HFF-Myc (cell line): ENCODE measurements at regions not wholly inside any gene's neighbourhood (a gene's known extent, or its start where the extent isn't known, plus 50 kb on each side); places are given as distances from the start of the nearest gene placed in this dataset.

Experiments used
- DNase-seq: peaks from one replicate; pipeline ENCODE4 v3.0.0-alpha.2; 2011; ENCODE audit warnings: low read depth; ENCODE audit errors: extremely low read depth
- H3K4me3 ChIP-seq: replicated peaks from 2 replicates; pipeline ENCODE4 v1.5.1; 2011; ENCODE audit warnings: low read depth, mild to moderate bottlenecking, control low read depth, low read length
- CTCF ChIP-seq: IDR thresholded peaks from 2 replicates; pipeline ENCODE4 v1.5.1; 2012; ENCODE audit warnings: mild to moderate bottlenecking, low read depth, low read length, control low read depth; ENCODE audit errors: missing control alignments

DNA sequence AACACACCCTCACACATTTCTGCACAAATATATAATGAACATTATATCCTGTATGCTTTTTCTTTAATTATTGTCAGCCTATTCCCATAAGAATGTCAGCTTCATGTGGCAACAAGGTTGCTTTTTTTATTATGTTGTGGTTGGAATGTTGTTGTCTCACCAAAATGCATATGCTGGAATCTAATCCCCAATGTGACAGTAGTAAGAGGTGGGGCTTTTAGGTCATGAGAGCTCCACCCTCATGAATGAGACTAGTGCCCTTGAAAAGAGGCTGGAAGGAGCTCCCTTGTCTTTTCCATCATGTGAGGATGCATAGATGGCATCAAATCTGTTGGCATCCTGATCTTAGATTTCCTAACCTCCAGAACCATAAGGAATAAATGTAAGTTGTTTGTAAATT lies 131.3 kb upstream of the IRX6 start:
- no peak for TF ChIP-seq CTCF
- no peak overlapping the region for H3K4me3 ChIP-seq
- DNase-seq = no peak

DNA sequence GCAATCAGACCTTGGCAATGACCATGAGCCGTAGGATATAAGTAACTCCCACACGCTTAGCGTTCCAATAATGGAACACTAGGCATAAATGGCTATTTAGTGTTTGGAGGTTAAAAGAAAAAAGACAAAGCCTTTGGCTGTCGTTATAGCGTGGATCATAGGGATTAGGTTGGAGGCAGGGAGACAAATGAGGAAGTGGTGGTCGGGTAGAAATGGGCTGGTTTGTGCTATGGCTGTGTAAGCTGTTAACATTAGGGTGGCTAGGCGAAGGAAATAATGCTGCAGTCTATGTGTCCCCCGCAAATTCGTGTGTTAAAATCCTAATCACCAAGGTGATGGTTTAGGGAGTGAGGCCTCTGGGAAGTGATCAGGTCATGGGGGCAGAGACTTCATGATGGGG lies 120.4 kb upstream of the IRX6 start:
- DNase-seq = no peak
- TF ChIP-seq CTCF = no peak
- no peak overlapping the region for H3K4me3 ChIP-seq

GRCh38 chr16:55204069-55204468 lies 119.9 kb upstream of the IRX6 start:
- no peak for DNase-seq
- no peak overlapping the region for H3K4me3 ChIP-seq
- no peak for TF ChIP-seq CTCF

GRCh38 chr16:55204923-55205322 lies 119.1 kb upstream of the IRX6 start:
- no peak overlapping the region for H3K4me3 ChIP-seq
- no peak for TF ChIP-seq CTCF
- DNase-seq = no peak

DNA sequence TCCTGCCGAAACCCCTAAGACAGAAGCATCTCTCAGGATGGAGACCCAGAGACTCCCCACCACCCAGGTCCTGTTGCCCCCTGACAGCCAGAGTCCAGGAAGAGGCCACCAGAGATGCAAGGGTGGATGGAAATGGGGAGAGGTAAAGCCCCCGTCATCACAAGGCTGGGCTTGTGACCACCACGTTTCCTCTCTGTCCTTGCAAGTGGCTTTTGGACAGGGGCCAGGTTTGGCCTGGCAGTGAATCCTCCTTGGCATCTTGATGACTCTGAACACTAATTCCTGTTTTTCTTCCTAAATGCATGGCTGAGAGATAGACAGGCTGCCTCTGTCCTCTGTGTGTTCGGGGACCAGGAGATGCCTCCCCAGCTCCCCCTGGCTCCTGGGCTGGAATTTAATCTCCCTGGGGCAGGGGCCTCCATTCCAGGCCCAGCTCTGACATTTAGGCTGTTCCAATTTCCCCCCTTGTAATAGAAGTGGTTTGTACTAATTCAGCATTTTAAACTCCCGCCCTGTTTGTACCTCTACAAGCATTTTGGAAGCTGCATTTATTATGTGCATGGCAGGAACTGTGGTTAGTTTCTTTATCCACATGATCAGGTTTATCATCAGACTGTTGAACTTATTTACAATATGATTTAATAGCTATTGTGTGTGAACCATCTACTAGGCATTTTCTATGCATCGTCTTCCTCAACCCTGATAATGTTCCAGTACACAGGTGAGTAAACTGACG lies 116.1 kb upstream of the IRX6 start:
- no peak overlapping the region for H3K4me3 ChIP-seq
- DNase-seq = no peak
- TF ChIP-seq CTCF = no peak

DNA sequence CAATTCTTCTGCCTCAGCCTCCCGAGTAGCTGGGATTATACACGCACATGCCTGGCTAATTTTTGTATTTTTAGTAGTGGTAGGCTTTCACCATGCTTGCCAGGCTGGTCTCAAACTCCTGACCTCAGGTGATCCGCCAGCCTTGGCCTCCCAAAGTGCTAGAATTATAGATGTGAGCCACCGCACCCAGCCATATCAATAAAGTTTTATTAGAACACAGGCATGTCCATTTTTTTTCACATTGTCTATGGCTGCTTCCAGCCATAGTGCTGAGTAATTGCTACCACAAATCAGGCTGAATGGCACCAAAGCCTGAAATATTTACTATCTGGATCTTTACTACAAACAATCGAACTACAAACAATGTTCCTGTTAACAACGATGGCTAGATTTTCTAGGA lies 114.4 kb upstream of the IRX6 start:
- DNase-seq = no peak
- TF ChIP-seq CTCF = no peak
- no peak overlapping the region for H3K4me3 ChIP-seq

GRCh38 chr16:55212791-55213190 lies 111.2 kb upstream of the IRX6 start:
- no peak for TF ChIP-seq CTCF
- no peak overlapping the region for H3K4me3 ChIP-seq
- no peak for DNase-seq
